ENCODE measurements at regions not wholly inside any gene's neighbourhood (a gene's known extent, or its start where the extent isn't known, plus 50 kb on each side); places are given as distances from the start of the nearest gene placed in this dataset.

GRCh38 chr11:105282658-105283057 is 143.1 kb upstream of the CARD18 start:
- TF ChIP-seq EZH2phosphoT487 (IDR thresholded peaks at IDR 0.05; ENCODE audit: borderline replicate concordance, low read length) (no peak), CTCF (conservative IDR thresholded peaks at IDR 0.05; ENCODE audit: low read depth, low read length) (no peak), EZH2 (IDR thresholded peaks at IDR 0.05; ENCODE audit: low read length, unreplicated experiment) (no peak)

Data from PC-3 (cell line).